ENCODE measurements at regions not wholly inside any gene's neighbourhood (a gene's known extent, or its start where the extent isn't known, plus 50 kb on each side); places are given as distances from the start of the nearest gene placed in this dataset.
"Not testable (repeated sequence)": the region's sequence is repeated elsewhere in the genome, so short reads cannot be mapped to it uniquely, and the experiment has no call there.

GRCh38 chr16:33994207-33994606 is 534.8 kb downstream of the TP53TG3F start:
- TF ChIP-seq CTCF (conservative IDR thresholded peaks at IDR 0.05; ENCODE audit: low read depth, low read length); EZH2 (IDR thresholded peaks at IDR 0.05; ENCODE audit: borderline replicate concordance, low read depth, low read length, poor library complexity, severe bottlenecking): not testable (repeated sequence)

Measured in A673 (cell line).